Thyroid gland (tissue), 4 donors: ENCODE measurements at regions not wholly inside any gene's neighbourhood (a gene's known extent, or its start where the extent isn't known, plus 50 kb on each side); places are given as distances from the start of the nearest gene placed in this dataset.
"Not testable (repeated sequence)": the region's sequence is repeated elsewhere in the genome, so short reads cannot be mapped to it uniquely, and the experiment has no call there.

Experiments used
- DNase-seq, 2 donors: peaks; one replicate each; pipeline ENCODE4 v3.0.0-alpha.2; 2019
- H3K27ac ChIP-seq, 3 donors: fragments of 200-600 bp; sonication (generic); 1 replicate in 2 of 3; 2 replicates in 1 of 3; pipeline ENCODE4 v1.5.1; 2016 to 2019; ENCODE audit warnings: mild to moderate bottlenecking in 1 of 3, moderate library complexity in 1 of 3
- H3K27me3 ChIP-seq: fragments of 200-600 bp; sonication (generic); one replicate; pipeline ENCODE4 v1.5.1; 2019
- H3K36me3 ChIP-seq, 2 donors: fragments of 200-600 bp; sonication (generic); one replicate each; pipeline ENCODE4 v1.5.1; 2016 to 2019
- H3K4me1 ChIP-seq, 2 donors: fragments of 200-600 bp; sonication (generic); one replicate each; pipeline ENCODE4 v1.5.1; 2017 to 2019
- H3K4me3 ChIP-seq, 3 donors: fragments of 200-600 bp; sonication (generic); replicated peaks in 1 of 3; 1 replicate in 2 of 3; 2 replicates in 1 of 3; pipeline ENCODE4 v1.5.1; 2016; ENCODE audit warnings: mild to moderate bottlenecking in 1 of 3
- H3K9me3 ChIP-seq: fragments of 200-600 bp; sonication (generic); one replicate; pipeline ENCODE4 v1.5.1; 2017
- POLR2A ChIP-seq, 2 donors: fragments of 450-650 bp; IDR thresholded peaks; one replicate each; pipeline ENCODE4 v1.6.1; 2017; ENCODE audit warnings: antibody characterized with exemption in 2 of 2, mild to moderate bottlenecking in 2 of 2, moderate library complexity in 1 of 2
- WGBS, 2 donors: methylation state at CpG; one replicate each; pipeline ENCODE4 v1.1.5; 2017; 5-methylcytosine and 5-hydroxymethylcytosine counted together
- intact Hi-C: fragments of 100-400 bp; cut with DNase I; formaldehyde crosslinking; loops from one replicate; pipeline ENCODE4 v1.15.1; 2023
- TF ChIP-seq, protein P1 (sequence below), 6 experiments: fragments of 200-600 bp in 3 of 6; fragments of 450-650 bp in 3 of 6; sonication (generic) in 3 of 6; IDR thresholded peaks; one replicate each; pipeline ENCODE4 v1.5.1; 2016 to 2019; ENCODE audit warnings: antibody characterized with exemption in 6 of 6, mild to moderate bottlenecking in 2 of 6, inconsistent platforms in 1 of 6, moderate library complexity in 1 of 6

DNA sequence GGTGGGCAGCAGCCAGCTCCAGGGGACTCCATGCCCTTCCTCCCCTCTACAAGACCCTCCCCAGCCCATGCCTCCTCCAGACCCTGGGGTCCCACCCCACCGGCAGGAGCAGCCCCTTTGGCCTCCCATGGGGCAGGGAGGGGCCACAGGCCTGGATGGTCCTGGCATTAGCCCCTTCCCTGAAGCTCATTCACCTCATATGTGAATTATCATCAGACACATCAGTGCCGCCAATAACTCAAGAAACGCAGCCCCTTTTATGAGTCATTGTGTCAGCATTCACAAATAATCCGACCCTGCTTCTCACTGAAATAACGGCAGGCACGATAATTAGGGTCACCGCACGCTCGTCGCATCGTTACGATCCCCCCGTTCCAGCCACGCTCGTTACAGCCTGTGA, 124.2 kb downstream of the BRD1 start:
- Histone ChIP-seq H3K27me3 (no peaks in the 10 kb centered on the region), H3K9me3 (no peaks in the 10 kb centered on the region), H3K36me3 (no peaks in the 10 kb centered on the region), H3K4me3 (no peak overlapping the region), H3K27ac (no peak overlapping the region), H3K4me1 (no peaks in the 10 kb centered on the region)
- intact Hi-C loops: no loop called here
- DNase-seq: no peak
- 80 to 86% methylated on average over 15 of the region's 15 CpGs for WGBS, 2 donors
- TF ChIP-seq POLR2A (IDR thresholded peaks at IDR 0.05): no peak
- TF ChIP-seq, protein P1, sequence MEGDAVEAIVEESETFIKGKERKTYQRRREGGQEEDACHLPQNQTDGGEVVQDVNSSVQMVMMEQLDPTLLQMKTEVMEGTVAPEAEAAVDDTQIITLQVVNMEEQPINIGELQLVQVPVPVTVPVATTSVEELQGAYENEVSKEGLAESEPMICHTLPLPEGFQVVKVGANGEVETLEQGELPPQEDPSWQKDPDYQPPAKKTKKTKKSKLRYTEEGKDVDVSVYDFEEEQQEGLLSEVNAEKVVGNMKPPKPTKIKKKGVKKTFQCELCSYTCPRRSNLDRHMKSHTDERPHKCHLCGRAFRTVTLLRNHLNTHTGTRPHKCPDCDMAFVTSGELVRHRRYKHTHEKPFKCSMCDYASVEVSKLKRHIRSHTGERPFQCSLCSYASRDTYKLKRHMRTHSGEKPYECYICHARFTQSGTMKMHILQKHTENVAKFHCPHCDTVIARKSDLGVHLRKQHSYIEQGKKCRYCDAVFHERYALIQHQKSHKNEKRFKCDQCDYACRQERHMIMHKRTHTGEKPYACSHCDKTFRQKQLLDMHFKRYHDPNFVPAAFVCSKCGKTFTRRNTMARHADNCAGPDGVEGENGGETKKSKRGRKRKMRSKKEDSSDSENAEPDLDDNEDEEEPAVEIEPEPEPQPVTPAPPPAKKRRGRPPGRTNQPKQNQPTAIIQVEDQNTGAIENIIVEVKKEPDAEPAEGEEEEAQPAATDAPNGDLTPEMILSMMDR (IDR thresholded peaks at IDR 0.05): no peak

DNA sequence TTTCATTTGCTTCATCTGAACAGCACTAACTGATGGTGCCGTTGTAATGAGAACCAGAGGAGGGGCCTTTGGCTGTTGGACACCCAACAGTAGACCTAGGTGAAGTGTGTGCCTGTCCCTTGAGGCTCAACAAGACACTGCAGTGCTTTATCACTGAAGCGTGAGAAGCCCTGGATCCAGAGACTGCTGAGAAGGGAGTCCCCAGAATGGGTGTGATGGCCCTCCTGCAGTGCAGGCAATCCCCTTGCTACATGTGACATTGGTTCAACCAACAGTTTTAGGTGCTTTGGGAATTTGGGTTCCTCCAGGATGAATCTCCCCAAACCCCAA, 125.6 kb downstream of the BRD1 start:
- H3K27me3 ChIP-seq: no peaks in the 10 kb centered on the region
- H3K36me3 ChIP-seq: no peaks in the 10 kb centered on the region
- H3K4me3 ChIP-seq: no peak overlapping the region
- DNase-seq: no peak
- no peaks in the 10 kb centered on the region for H3K9me3 ChIP-seq
- H3K27ac ChIP-seq: no peak overlapping the region
- WGBS, 2 donors: 81 to 83% methylated on average over 2 of the region's 2 CpGs
- no peaks in the 10 kb centered on the region for H3K4me1 ChIP-seq
- intact Hi-C loops: no loop called here
- TF ChIP-seq POLR2A (IDR thresholded peaks at IDR 0.05): no peak
- TF ChIP-seq, protein P1 (IDR thresholded peaks at IDR 0.05): no peak

DNA sequence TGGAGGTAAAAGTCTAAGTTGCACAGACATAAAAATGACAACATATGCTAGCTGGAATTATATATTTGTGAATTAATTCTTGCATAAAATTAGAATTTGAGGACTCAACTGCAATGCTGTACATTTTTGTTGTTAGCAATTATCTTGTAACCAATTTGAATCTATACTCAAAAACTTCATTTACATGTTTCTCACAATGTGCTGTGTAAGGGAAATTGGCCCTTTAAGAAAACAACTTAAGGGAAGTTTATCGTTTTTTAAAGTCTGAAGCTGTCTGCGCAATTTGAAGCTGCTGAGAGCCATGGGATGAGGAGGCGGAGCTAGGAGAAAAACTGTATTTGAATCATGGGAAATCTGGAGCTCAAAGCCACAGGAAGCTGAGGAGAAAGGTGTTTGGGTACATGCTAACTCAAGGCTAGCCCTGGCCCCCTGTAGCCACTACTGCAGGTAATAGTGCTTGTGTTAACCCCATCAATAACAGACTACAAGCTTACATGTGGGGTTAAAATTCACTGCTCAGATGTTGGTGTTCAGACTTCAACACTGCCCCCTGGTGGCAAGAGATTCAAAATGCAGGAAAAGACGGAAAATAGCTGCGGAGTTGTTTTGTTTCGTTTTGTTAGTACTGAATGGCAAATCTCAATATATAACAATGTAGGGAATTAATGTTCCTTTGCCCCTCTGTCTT, 126.1 kb downstream of the BRD1 start:
- intact Hi-C loops: no loop called here
- Histone ChIP-seq H3K27ac (no peak overlapping the region), H3K9me3 (no peaks in the 10 kb centered on the region), H3K27me3 (no peaks in the 10 kb centered on the region), H3K4me3 (no peak overlapping the region), H3K36me3 (no peaks in the 10 kb centered on the region), H3K4me1 (no peaks in the 10 kb centered on the region)
- WGBS, 2 donors: 80 to 85% methylated on average over 6 of the region's 6 CpGs
- TF ChIP-seq, protein P1 (IDR thresholded peaks at IDR 0.05): no peak
- TF ChIP-seq POLR2A (IDR thresholded peaks at IDR 0.05): no peak
- no peak for DNase-seq

DNA sequence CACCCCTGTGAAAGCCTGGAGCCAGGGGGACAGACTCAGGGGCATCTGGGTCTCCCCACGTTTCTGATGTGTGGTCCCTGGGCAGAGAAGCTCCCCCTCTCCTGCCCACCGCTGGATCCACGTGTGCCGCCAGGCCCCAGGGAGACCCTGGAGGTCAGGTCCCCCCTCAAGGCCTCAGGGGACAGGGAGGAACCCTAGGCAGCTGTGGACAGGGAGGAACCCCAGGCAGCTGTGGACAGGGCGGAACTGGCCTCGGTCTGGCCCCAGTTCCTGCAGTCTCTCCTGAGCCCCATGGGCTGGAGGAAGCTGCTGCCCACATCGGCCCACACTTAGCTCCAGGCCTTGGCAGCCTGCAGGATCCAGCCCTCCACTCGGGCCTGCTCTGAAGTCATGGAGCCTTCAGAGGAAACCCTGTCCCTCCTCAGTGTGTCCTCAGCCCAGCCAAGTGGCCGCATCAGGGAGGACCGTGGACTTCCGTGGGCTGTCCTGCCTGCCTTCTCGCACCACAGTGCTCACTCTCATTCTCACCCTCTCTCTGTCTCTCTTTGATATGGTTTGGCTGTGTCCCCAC, 127.7 kb downstream of the BRD1 start:
- Histone ChIP-seq H3K4me3 (no peak overlapping the region), H3K9me3 (no peaks in the 10 kb centered on the region), H3K27ac (no peak overlapping the region), H3K27me3 (no peaks in the 10 kb centered on the region), H3K36me3 (no peaks in the 10 kb centered on the region), H3K4me1 (no peaks in the 10 kb centered on the region)
- TF ChIP-seq POLR2A (IDR thresholded peaks at IDR 0.05): no peak
- TF ChIP-seq, protein P1 (IDR thresholded peaks at IDR 0.05): no peak
- WGBS, 2 donors: 83 to 90% methylated on average over 9 to 10 of the region's 12 CpGs
- intact Hi-C loops: no loop called here
- DNase-seq: no peak

DNA sequence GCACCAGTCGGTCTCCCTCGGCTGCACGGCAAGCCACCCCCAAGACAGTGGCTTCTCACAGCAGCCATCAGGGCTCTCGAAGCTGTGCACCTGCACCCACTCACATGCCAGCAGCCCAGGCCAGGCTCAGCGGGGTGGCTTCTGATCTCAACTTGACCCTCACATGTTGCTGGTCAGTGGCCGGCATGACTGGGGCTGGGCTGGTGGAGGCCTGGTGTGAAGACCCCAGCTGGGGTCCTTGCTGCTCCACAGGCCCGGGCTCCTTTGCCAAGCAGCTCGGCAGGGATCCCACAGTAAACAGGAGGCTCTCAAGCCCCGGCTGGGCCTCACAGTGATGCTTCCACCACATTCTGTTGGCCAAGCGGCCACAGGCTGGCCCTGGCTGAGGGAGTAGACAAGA, 128.2 kb downstream of the BRD1 start:
- no peak for DNase-seq
- no peaks in the 10 kb centered on the region for H3K9me3 ChIP-seq

DNA sequence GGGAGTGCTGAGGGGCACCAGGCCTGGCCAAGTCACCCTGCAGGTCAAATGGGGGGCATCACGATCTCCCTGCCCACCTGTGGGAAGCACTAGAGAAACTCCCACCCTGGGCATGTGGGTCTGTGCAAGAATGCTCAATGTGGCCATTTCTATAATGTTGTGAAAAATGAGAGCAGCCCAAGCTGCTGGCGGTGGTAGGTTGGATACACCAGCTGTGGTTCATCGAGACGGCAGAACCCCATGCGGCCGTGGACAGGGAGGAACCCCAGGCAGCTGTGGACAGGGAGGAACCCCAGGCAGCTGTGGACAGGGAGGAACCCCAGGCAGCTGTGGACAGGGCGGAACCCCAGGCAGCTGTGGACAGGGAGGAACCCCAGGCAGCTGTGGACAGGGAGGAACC, 129.1 kb downstream of the BRD1 start:
- 87 to 94% methylated on average over 6 to 7 of the region's 7 CpGs for WGBS, 2 donors
- H3K27me3 ChIP-seq, H3K4me3 ChIP-seq, intact Hi-C loops, H3K27ac ChIP-seq, H3K9me3 ChIP-seq, DNase-seq, H3K36me3 ChIP-seq, H3K4me1 ChIP-seq: not testable (repeated sequence)

More for the DNA sequence above, 128.2 kb downstream of the BRD1 start:
- intact Hi-C loops: no loop called here
- no peak overlapping the region for H3K27ac ChIP-seq
- H3K36me3 ChIP-seq: no peaks in the 10 kb centered on the region
- 67 to 72% methylated on average over 5 to 10 of the region's 10 CpGs for WGBS, 2 donors
- no peaks in the 10 kb centered on the region for H3K27me3 ChIP-seq
- TF ChIP-seq, protein P1 (IDR thresholded peaks at IDR 0.05): no peak
- no peaks in the 10 kb centered on the region for H3K4me1 ChIP-seq
- no peak overlapping the region for H3K4me3 ChIP-seq
